NCI-H526 (cell line): ENCODE measurements at regions not wholly inside any gene's neighbourhood (a gene's known extent, or its start where the extent isn't known, plus 50 kb on each side); places are given as distances from the start of the nearest gene placed in this dataset.
"Not testable (repeated sequence)": the region's sequence is repeated elsewhere in the genome, so short reads cannot be mapped to it uniquely, and the experiment has no call there.

Experiments
- DNase-seq, 2 experiments: peaks; one replicate each; lab custom pipeline; 2025; lab: John Stamatoyannopoulos, UW

- DNase-seq = no peak
These were observed 219.9 kb upstream of the NREP start for GRCh38 chr5:111976705-111977435.

- DNase-seq = no peak
These were observed 218.1 kb upstream of the NREP start for GRCh38 chr5:111975133-111975532.

GRCh38 chr5:111973961-111974360 lies 217.0 kb upstream of the NREP start:
- no peak for DNase-seq

GRCh38 chr5:111972548-111972947 lies 215.6 kb upstream of the NREP start:
- DNase-seq = no peak

- no peak for DNase-seq
These were observed 215.1 kb upstream of the NREP start for GRCh38 chr5:111972080-111972479.

- DNase-seq = no peak
These were observed 211.5 kb upstream of the NREP start for GRCh38 chr5:111968459-111968858.

GRCh38 chr5:111967463-111967862 lies 210.5 kb upstream of the NREP start:
- no peak for DNase-seq

- DNase-seq = no peak
These were observed 209.3 kb upstream of the NREP start for GRCh38 chr5:111966290-111966689.

- no peak for DNase-seq
These were observed 206.6 kb upstream of the NREP start for GRCh38 chr5:111963555-111963954.

GRCh38 chr5:111962906-111963305 lies 205.9 kb upstream of the NREP start:
- no peak for DNase-seq

GRCh38 chr5:111961862-111962261 lies 204.9 kb upstream of the NREP start:
- no peak for DNase-seq

- DNase-seq = no peak
These were observed 203.7 kb upstream of the NREP start for GRCh38 chr5:111960476-111961215.

- no peak for DNase-seq
These were observed 201.9 kb upstream of the NREP start for GRCh38 chr5:111958851-111959250.

- DNase-seq = not testable (repeated sequence)
These were observed 199.8 kb upstream of the NREP start for GRCh38 chr5:111956765-111957164.

- DNase-seq = no peak
These were observed 197.8 kb upstream of the NREP start for GRCh38 chr5:111954516-111955395.

- DNase-seq = no peak
These were observed 196.5 kb upstream of the NREP start for GRCh38 chr5:111953351-111954127.

GRCh38 chr5:111952555-111952954 lies 195.6 kb upstream of the NREP start:
- no peak for DNase-seq

GRCh38 chr5:111950660-111951059 lies 193.7 kb upstream of the NREP start:
- DNase-seq = no peak

GRCh38 chr5:111948092-111948841 lies 191.3 kb upstream of the NREP start:
- no peak for DNase-seq

- DNase-seq = no peak
These were observed 189.6 kb upstream of the NREP start for GRCh38 chr5:111946556-111946955.

- DNase-seq = no peak
These were observed 188.5 kb upstream of the NREP start for GRCh38 chr5:111945535-111945934.
